ENCODE measurements at regions not wholly inside any gene's neighbourhood (a gene's known extent, or its start where the extent isn't known, plus 50 kb on each side); places are given as distances from the start of the nearest gene placed in this dataset.

DNA sequence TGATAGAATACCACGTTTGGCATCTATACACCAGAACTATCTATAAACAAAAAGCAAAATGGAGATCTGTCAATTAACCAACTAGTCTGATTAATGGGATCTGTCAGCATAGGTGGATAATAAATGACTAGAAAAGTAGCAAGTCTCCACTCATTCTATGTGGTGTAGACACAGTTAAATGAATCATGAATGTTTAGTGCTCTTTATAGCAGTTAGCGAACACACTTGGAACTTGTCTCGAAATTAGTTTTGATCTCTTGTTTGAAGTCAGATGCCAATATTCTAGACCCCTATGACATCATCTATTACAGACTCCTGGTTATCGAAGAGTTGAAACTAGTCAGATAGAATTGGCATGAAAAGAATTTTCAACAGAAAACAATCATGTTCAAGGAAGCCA lies 259.7 kb downstream of the AHR start:
- no peak overlapping the region for H3K27ac ChIP-seq
- TF ChIP-seq, protein P1, sequence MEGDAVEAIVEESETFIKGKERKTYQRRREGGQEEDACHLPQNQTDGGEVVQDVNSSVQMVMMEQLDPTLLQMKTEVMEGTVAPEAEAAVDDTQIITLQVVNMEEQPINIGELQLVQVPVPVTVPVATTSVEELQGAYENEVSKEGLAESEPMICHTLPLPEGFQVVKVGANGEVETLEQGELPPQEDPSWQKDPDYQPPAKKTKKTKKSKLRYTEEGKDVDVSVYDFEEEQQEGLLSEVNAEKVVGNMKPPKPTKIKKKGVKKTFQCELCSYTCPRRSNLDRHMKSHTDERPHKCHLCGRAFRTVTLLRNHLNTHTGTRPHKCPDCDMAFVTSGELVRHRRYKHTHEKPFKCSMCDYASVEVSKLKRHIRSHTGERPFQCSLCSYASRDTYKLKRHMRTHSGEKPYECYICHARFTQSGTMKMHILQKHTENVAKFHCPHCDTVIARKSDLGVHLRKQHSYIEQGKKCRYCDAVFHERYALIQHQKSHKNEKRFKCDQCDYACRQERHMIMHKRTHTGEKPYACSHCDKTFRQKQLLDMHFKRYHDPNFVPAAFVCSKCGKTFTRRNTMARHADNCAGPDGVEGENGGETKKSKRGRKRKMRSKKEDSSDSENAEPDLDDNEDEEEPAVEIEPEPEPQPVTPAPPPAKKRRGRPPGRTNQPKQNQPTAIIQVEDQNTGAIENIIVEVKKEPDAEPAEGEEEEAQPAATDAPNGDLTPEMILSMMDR (conservative IDR thresholded peaks at IDR 0.05) = no peak
- TF ChIP-seq ZFX (IDR thresholded peaks at IDR 0.05) = no peak

DNA sequence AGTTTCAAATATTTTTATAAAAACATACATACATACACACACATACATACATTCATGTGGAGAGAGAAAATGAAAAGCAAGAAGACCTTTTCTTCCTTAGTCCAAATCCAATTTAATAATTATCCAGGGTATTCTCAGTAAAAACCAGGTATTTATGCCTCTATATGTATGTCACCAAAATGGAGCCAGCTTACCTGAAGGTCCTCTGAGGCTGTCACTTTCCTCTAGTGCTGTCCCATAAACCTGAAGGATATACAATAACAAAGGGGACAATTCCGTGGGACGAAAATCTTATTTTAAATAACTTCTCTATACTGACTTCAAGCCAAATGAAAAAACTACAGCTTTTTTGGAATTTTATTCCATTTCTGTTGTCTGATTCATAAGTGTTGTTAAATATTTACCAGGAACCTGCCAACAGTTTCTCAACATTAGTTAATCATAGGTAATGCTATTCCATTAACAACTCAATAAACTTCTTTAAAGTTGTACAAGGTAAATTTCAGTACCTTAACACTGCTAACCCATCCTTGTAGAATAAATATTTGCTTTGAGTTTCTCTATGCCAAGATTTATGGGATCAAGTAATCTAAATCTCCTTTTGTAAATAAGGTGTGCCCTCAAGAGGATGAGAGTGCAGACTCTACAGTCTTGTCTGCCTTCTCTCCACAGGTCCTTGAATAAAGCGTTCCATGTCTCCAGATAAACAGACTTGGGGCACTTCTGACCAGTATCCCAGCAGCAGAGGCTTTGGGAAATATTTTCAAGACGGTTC lies 260.3 kb downstream of the AHR start:
- no peak overlapping the region; the same call in 1 of the 2 replicates for H3K27ac ChIP-seq

DNA sequence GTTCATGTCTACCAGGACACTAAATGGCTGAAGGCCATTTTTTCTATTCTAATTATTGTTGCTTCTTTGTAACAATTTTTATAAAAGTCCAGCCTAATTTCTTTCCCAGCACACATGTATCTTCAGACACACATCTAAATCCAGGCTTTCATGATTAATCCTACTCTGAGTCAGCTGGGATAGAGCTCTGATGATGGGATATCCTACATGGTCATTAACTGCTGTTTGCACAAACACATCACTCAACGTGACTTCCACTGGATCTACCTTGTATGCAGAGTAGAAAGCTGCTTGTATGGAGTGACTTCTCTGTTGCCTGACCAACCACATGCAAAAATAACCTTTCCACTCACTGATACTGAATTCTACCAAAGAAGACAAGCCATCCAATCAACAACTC lies 260.9 kb downstream of the AHR start:
- TF ChIP-seq ZFX (IDR thresholded peaks at IDR 0.05) = no peak
- TF ChIP-seq, protein P1 (conservative IDR thresholded peaks at IDR 0.05) = no peak
- no peak overlapping the region; the same call in 1 of the 2 replicates for H3K27ac ChIP-seq

More for the DNA sequence above, 260.3 kb downstream of the AHR start:
- TF ChIP-seq, protein P1 (conservative IDR thresholded peaks at IDR 0.05) = no peak; the same call in 1 of the 2 replicates
- TF ChIP-seq ZFX (IDR thresholded peaks at IDR 0.05) = no peak

DNA sequence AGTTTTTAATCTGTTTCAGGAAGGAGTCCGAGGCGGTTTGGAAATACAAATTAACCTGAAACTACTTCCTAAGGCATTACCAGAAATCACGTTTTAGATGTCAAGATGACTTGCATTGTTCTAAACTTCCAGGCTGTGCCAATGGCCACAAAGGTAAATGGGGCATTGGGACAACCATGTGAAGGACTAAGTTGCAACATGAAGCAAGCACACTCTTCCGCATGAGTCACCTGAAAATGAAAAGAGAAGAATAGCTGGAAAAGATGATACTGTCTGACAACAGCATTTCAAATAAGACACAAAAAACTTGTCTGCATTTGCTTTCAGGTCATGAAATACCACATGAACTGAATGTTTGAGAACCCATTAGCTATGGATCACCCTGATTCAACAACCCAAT lies 262.1 kb downstream of the AHR start:
- TF ChIP-seq, protein P1 (conservative IDR thresholded peaks at IDR 0.05) = no peak
- no peak for TF ChIP-seq ZFX (IDR thresholded peaks at IDR 0.05)
- no peak overlapping the region for H3K27ac ChIP-seq

DNA sequence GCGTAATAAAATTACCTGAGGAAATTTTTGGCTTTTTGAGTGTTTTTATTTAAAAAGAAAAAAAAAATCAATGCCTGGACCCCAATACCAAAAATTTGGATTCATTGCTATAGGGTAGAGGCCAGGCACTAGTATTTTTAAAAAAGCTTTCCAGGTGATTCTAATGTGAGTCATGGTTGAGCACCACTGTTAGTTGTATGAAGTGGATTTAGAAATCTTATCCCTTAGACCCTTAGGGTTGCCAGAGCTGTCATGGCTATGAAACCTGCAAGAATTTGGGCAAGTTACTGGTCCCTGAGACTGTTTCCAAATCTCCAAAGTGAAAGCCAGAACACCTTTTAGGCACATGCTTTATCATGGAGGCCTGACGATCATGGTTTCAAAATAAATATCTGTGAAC lies 262.5 kb downstream of the AHR start:
- TF ChIP-seq ZFX (IDR thresholded peaks at IDR 0.05) = no peak
- TF ChIP-seq, protein P1 (conservative IDR thresholded peaks at IDR 0.05) = no peak

DNA sequence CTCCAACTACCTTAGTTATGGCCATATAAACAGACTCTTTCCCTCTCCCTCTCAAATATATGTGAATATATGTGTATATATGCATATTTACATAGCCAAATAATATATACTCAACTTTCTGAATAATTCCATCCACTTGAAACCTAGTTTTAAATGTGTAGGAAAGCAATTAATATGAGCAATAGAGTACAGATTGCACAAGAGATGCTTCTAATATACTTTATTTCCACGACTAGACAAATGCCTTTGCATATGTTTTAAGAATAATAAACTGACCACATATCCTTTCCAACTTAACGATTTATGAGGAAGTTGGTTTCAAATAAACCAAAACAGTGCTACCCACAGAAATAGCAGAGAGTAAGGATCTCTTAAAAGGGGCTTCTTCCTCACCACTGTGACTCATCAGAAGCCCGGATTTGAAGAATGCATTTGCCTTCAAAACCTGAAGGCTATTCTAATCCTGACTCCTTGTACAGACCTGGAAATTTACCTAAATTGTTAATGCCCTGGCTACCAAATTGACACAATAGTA lies 266.3 kb downstream of the AHR start:
- H3K27ac ChIP-seq = no peak overlapping the region
- TF ChIP-seq, protein P1 (conservative IDR thresholded peaks at IDR 0.05) = no peak
- no peak for TF ChIP-seq ZFX (IDR thresholded peaks at IDR 0.05)

More for the DNA sequence above, 262.5 kb downstream of the AHR start:
- H3K27ac ChIP-seq = no peak overlapping the region

GRCh38 chr7:17580141-17580540 lies 281.7 kb downstream of the AHR start:
- no peak for TF ChIP-seq ZFX (IDR thresholded peaks at IDR 0.05)
- TF ChIP-seq, protein P1 (conservative IDR thresholded peaks at IDR 0.05) = no peak
- no peak overlapping the region for H3K27ac ChIP-seq
